Uterus (tissue), 2 donors: ENCODE measurements at regions not wholly inside any gene's neighbourhood (a gene's known extent, or its start where the extent isn't known, plus 50 kb on each side); places are given as distances from the start of the nearest gene placed in this dataset.

ENCODE experiments used
- CTCF ChIP-seq, 4 experiments: fragments of 200-600 bp in 2 of 4; fragments of 450-650 bp in 2 of 4; sonication (generic) in 2 of 4; IDR thresholded peaks; one replicate each; pipeline ENCODE4 v1.5.1; 2016 to 2019; ENCODE audit warnings: antibody characterized with exemption in 4 of 4, mild to moderate bottlenecking in 2 of 4, moderate library complexity in 1 of 4
- POLR2A ChIP-seq, 2 donors: fragments of 450-650 bp; IDR thresholded peaks; one replicate each; pipeline ENCODE4 v1.6.1; 2016; ENCODE audit warnings: antibody characterized with exemption in 2 of 2, mild to moderate bottlenecking in 1 of 2, moderate library complexity in 1 of 2

- TF ChIP-seq CTCF (IDR thresholded peaks at IDR 0.05) = no peak
- no peak for TF ChIP-seq POLR2A (IDR thresholded peaks at IDR 0.05)
These were observed 972.3 kb downstream of the PCDH7 start for GRCh38 chr4:31692399-31692940.
